ENCODE measurements at regions not wholly inside any gene's neighbourhood (a gene's known extent, or its start where the extent isn't known, plus 50 kb on each side); places are given as distances from the start of the nearest gene placed in this dataset.

- H4K20me1 ChIP-seq (ENCODE audit: insufficient read depth), result no peaks in the 10 kb centered on the region
- H3K9ac ChIP-seq (ENCODE audit: low read length), result no peak overlapping the region
- no peak overlapping the region for H3K4me3 ChIP-seq (replicated peaks in 1 of 2; ENCODE audit: low read depth in 1 of 2, low read length in 2 of 2)
- H3K36me3 ChIP-seq (ENCODE audit: control insufficient read depth in 1 of 2, insufficient read depth in 2 of 2, low read length in 2 of 2), result no peaks in the 10 kb centered on the region
- intact Hi-C loops (cut with micrococcal nuclease), result no loop called here
- H3K27me3 ChIP-seq (ENCODE audit: insufficient read depth, low read length), result no peaks in the 10 kb centered on the region
- no peaks in the 10 kb centered on the region for H3K79me2 ChIP-seq (ENCODE audit: insufficient read depth, low read length)
- no peak overlapping the region for H3K27ac ChIP-seq (ENCODE audit: low read depth, low read length)
- ChIA-PET RAD21 (ENCODE audit: low non-redundant PET in 1 of 2, low total read pairs in 2 of 2, uncharacterized antibody in 2 of 2, unreplicated experiment in 2 of 2) (no interaction called here), CTCF (no interaction called here), POLR2A (no interaction called here)
- TF ChIP-seq POLR2AphosphoS5 (IDR thresholded peaks at IDR 0.05; ENCODE audit: low read depth, low read length), result no peak
- no peak for TF ChIP-seq ZNF274 (IDR thresholded peaks at IDR 0.05; ENCODE audit: low read depth, low read length)
- TF ChIP-seq CTCF (IDR thresholded peaks at IDR 0.05 in 2 of 3, conservative IDR thresholded peaks at IDR 0.05 in 1 of 3; ENCODE audit: borderline replicate concordance in 1 of 3, insufficient read depth in 1 of 3, low read depth in 2 of 3, low read length in 2 of 3), result no peak
- no peak for TF ChIP-seq SRF (IDR thresholded peaks at IDR 0.05; ENCODE audit: low read depth)
- DNase-seq (ENCODE audit: low read depth, low spot score) (no peak), ATAC-seq (no peak)
- BruUV-seq (replicated peaks), result no TSS peak
- H3K4me2 ChIP-seq (ENCODE audit: low read length), result no peak overlapping the region
- H3K9me3 ChIP-seq (ENCODE audit: control insufficient read depth in 1 of 2, insufficient read depth in 1 of 2, low read depth in 1 of 2, low read length in 2 of 2), result no peaks in the 10 kb centered on the region
- H2AFZ ChIP-seq (ENCODE audit: low read depth, low read length, poor library complexity, severe bottlenecking), result peak overlapping the region; percentile 53
- peaks cover 0 to 7% of the 10 kb centered on the region in 2 experiments; a peak in 1 of 4 replicates for H3K4me1 ChIP-seq (ENCODE audit: control insufficient read depth in 1 of 2, insufficient read depth in 2 of 2, low read length in 2 of 2)
- H3K9me2 ChIP-seq (ENCODE audit: insufficient read depth), result no peaks in the 10 kb centered on the region
Observed at GRCh38 chr6:14983599-14984518, 262.0 kb upstream of the JARID2 start.

GRCh38 chr6:14984519-14984853 is 261.4 kb upstream of the JARID2 start:
- no TSS peak for BruUV-seq (replicated peaks)
- Histone ChIP-seq H3K27ac (ENCODE audit: low read depth, low read length) (no peak overlapping the region), H2AFZ (ENCODE audit: low read depth, low read length, poor library complexity, severe bottlenecking) (peak overlapping the region; percentile 53), H3K27me3 (ENCODE audit: insufficient read depth, low read length) (no peaks in the 10 kb centered on the region), H3K9me3 (ENCODE audit: control insufficient read depth in 1 of 2, insufficient read depth in 1 of 2, low read depth in 1 of 2, low read length in 2 of 2) (no peaks in the 10 kb centered on the region), H3K9ac (ENCODE audit: low read length) (no peak overlapping the region), H3K4me1 (ENCODE audit: control insufficient read depth in 1 of 2, insufficient read depth in 2 of 2, low read length in 2 of 2) (peaks cover 0 to 7% of the 10 kb centered on the region in 2 experiments; a peak in 1 of 4 replicates), H3K79me2 (ENCODE audit: insufficient read depth, low read length) (no peaks in the 10 kb centered on the region), H4K20me1 (ENCODE audit: insufficient read depth) (no peaks in the 10 kb centered on the region), H3K9me2 (ENCODE audit: insufficient read depth) (no peaks in the 10 kb centered on the region), H3K4me3 (replicated peaks in 1 of 2; ENCODE audit: low read depth in 1 of 2, low read length in 2 of 2) (no peak overlapping the region), H3K36me3 (ENCODE audit: control insufficient read depth in 1 of 2, insufficient read depth in 2 of 2, low read length in 2 of 2) (no peaks in the 10 kb centered on the region), H3K4me2 (ENCODE audit: low read length) (no peak overlapping the region)
- no peak for ATAC-seq
- intact Hi-C loops (cut with micrococcal nuclease), result no loop called here
- ChIA-PET CTCF (no interaction called here), POLR2A (no interaction called here), RAD21 (ENCODE audit: low non-redundant PET in 1 of 2, low total read pairs in 2 of 2, uncharacterized antibody in 2 of 2, unreplicated experiment in 2 of 2) (no interaction called here)
- DNase-seq (ENCODE audit: low read depth, low spot score), result no peak
- no peak for TF ChIP-seq CEBPB (IDR thresholded peaks at IDR 0.05; ENCODE audit: low read depth)
- no peak for TF ChIP-seq REST (IDR thresholded peaks at IDR 0.05; ENCODE audit: low read depth)
- TF ChIP-seq POLR2A (IDR thresholded peaks at IDR 0.05; ENCODE audit: borderline replicate concordance, extremely low read depth, insufficient read depth, insufficient read length), result no peak
- TF ChIP-seq ZBTB33 (IDR thresholded peaks at IDR 0.05; ENCODE audit: extremely low read depth, insufficient replicate concordance, low read length), result no peak
- no peak for TF ChIP-seq SIN3A (IDR thresholded peaks at IDR 0.05; ENCODE audit: low read depth)

Measured in HCT116 (cell line).